ENCODE measurements at regions not wholly inside any gene's neighbourhood (a gene's known extent, or its start where the extent isn't known, plus 50 kb on each side); places are given as distances from the start of the nearest gene placed in this dataset.
"Not testable (repeated sequence)": the region's sequence is repeated elsewhere in the genome, so short reads cannot be mapped to it uniquely, and the experiment has no call there.

DNA sequence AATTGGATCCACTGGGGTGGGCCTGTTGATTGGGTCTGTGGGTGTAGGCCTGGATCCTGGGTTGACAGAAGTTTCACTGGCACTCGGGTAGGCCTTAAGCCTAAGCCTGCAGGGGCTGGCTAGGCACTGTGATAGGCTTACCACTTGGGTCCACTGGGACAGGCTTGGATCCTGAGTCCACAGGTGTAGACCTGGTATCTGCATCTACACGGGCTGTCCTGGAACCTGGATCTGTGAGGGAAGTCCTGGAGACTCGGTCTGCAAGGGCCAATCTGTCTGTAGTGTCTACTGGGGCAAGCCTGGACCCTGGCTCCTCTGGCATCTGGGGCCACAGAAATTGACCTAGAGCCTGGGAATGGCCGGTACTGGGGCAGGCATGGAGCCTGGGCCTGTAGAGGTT is 219.0 kb upstream of the NRG3 start:
- no peaks in the 10 kb centered on the region for H3K27me3 ChIP-seq (replicated peaks; ENCODE audit: control insufficient read depth, insufficient read depth, low read length)
- no peaks in the 10 kb centered on the region for H3K36me3 ChIP-seq (ENCODE audit: control insufficient read depth, insufficient read depth, low read length, severe bottlenecking)
- peaks cover 22% of the 10 kb centered on the region for H3K9me3 ChIP-seq (ENCODE audit: control insufficient read depth, low read length)
- H3K9ac ChIP-seq (ENCODE audit: low read length): no peak overlapping the region
- H3K4me3 ChIP-seq (ENCODE audit: low read length): no peak overlapping the region
- no peaks in the 10 kb centered on the region for H3K4me1 ChIP-seq (ENCODE audit: control insufficient read depth, insufficient read depth, low read length)
- DNase-seq (ENCODE audit: low read depth): no peak

DNA sequence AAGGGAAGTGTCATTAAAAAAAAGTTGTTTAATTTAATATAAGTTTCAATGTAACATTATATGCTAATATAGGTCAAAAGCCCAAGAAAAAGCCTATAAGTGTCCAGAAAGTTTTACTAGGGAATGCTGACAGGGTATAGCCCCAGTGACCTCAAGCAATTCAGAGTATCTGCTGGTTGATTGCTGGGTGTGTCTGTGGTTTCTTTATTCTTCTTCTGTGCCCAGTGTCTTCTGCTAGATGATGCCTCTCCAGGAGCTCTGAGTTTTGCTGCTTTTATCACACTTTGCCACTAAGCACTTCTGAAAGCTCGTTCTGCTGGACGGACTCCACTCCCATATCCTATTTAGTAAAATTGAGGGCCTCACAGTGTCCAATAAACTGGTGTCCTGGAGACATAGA is 212.2 kb upstream of the NRG3 start:
- DNase-seq (ENCODE audit: low read depth): no peak
- no peaks in the 10 kb centered on the region for H3K4me1 ChIP-seq (ENCODE audit: control insufficient read depth, insufficient read depth, low read length)
- no peak overlapping the region for H3K4me3 ChIP-seq (ENCODE audit: low read length)
- H3K9ac ChIP-seq (ENCODE audit: low read length): no peak overlapping the region
- no peaks in the 10 kb centered on the region for H3K36me3 ChIP-seq (ENCODE audit: control insufficient read depth, insufficient read depth, low read length, severe bottlenecking)
- no peaks in the 10 kb centered on the region for H3K9me3 ChIP-seq (ENCODE audit: control insufficient read depth, low read length)
- no peaks in the 10 kb centered on the region for H3K27me3 ChIP-seq (replicated peaks; ENCODE audit: control insufficient read depth, insufficient read depth, low read length)

DNA sequence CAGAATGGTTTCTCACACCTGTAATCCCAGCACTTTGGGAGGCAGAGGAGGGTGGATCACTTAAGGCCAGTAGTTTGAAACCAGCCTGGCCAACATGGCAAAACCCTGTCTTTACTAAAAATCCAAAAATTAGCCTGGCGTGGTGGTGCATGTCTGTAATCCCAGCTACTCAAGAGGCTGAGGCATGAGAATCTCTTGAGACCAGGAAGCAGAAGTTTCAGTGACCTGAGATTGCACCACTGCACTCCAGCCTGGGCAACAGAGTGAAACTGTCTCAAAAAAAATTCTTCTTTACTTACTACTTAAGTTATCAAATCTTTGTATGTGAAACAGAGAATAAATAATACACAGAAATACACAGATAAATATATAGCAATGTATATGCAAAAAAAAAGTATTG is 210.2 kb upstream of the NRG3 start:
- H3K36me3 ChIP-seq (ENCODE audit: control insufficient read depth, insufficient read depth, low read length, severe bottlenecking): not testable (repeated sequence)

DNA sequence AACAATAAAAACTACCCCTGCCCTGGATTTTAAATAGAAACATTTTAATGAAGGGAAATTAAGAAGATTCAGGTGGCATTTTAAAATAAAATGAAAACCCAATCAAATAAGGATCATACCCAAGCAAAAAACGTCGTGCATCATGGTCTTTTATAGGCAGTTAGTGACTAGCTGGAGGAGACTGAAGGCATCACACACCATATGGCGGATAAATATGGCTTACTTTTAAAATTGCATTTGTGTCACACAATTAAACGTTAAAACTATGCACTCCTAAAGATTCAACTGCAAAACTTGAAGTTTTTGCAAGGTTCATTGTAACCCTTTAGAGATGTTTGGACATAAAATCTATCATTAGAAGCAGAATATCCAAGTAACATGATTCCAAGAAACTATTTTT is 200.1 kb upstream of the NRG3 start:
- H3K4me3 ChIP-seq (ENCODE audit: low read length): no peak overlapping the region
- no peaks in the 10 kb centered on the region for H3K4me1 ChIP-seq (ENCODE audit: control insufficient read depth, insufficient read depth, low read length)
- no peak for DNase-seq (ENCODE audit: low read depth)
- no peak overlapping the region for H3K9ac ChIP-seq (ENCODE audit: low read length)
- H3K36me3 ChIP-seq (ENCODE audit: control insufficient read depth, insufficient read depth, low read length, severe bottlenecking): no peaks in the 10 kb centered on the region
- no peaks in the 10 kb centered on the region for H3K27me3 ChIP-seq (replicated peaks; ENCODE audit: control insufficient read depth, insufficient read depth, low read length)
- H3K9me3 ChIP-seq (ENCODE audit: control insufficient read depth, low read length): no peaks in the 10 kb centered on the region

More for the DNA sequence above, 210.2 kb upstream of the NRG3 start:
- H3K27me3 ChIP-seq (replicated peaks; ENCODE audit: control insufficient read depth, insufficient read depth, low read length); H3K4me1 ChIP-seq (ENCODE audit: control insufficient read depth, insufficient read depth, low read length); H3K9ac ChIP-seq (ENCODE audit: low read length); DNase-seq (ENCODE audit: low read depth); H3K4me3 ChIP-seq (ENCODE audit: low read length); H3K9me3 ChIP-seq (ENCODE audit: control insufficient read depth, low read length): not testable (repeated sequence)

DNA sequence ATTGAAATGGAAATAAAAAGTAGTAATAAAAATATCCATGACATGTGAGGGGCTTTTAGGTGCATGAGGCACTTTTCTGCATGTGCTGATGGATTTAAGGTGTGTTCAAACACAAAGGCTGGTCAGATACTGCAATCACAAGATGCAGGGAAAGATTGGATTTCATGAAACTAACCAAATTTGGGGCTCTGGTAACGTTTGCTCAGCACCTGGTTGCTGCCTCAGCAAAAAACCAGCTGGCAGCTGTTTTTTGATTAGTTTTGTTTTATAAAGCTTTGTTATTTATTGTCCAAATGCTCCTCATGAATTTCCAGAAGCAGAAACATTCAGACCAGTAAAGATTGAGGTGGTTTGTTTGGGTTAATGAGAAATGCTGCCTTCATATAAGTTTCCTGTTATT is 195.7 kb upstream of the NRG3 start:
- no peak for DNase-seq (ENCODE audit: low read depth)
- Histone ChIP-seq H3K4me1 (ENCODE audit: control insufficient read depth, insufficient read depth, low read length) (no peaks in the 10 kb centered on the region), H3K9me3 (ENCODE audit: control insufficient read depth, low read length) (no peaks in the 10 kb centered on the region), H3K4me3 (ENCODE audit: low read length) (no peak overlapping the region), H3K9ac (ENCODE audit: low read length) (no peak overlapping the region), H3K27me3 (replicated peaks; ENCODE audit: control insufficient read depth, insufficient read depth, low read length) (no peaks in the 10 kb centered on the region), H3K36me3 (ENCODE audit: control insufficient read depth, insufficient read depth, low read length, severe bottlenecking) (no peaks in the 10 kb centered on the region)

DNA sequence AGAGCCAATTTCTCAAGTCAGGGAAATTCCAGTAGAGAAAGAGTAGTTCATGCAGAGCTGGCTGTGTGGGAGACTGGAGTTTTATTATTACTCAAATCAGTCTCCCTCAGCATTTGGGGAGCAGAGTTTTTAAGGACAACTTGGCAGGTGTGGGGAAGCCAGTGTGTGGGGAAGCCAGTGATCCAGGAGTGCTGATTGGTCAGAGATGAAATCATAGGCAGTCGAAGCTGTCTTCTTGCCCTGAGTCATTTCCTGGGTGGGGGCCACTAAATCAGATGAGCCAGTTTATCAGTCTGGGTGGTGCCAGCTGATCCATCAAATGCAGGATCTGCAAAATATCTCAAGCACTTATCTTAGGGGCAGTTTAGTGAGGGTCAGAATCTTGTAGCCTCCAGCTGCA is 194.6 kb upstream of the NRG3 start:
- Histone ChIP-seq H3K4me3 (ENCODE audit: low read length) (no peak overlapping the region), H3K4me1 (ENCODE audit: control insufficient read depth, insufficient read depth, low read length) (no peaks in the 10 kb centered on the region), H3K9ac (ENCODE audit: low read length) (no peak overlapping the region), H3K9me3 (ENCODE audit: control insufficient read depth, low read length) (no peaks in the 10 kb centered on the region), H3K27me3 (replicated peaks; ENCODE audit: control insufficient read depth, insufficient read depth, low read length) (no peaks in the 10 kb centered on the region), H3K36me3 (ENCODE audit: control insufficient read depth, insufficient read depth, low read length, severe bottlenecking) (no peaks in the 10 kb centered on the region)
- DNase-seq (ENCODE audit: low read depth): no peak

DNA sequence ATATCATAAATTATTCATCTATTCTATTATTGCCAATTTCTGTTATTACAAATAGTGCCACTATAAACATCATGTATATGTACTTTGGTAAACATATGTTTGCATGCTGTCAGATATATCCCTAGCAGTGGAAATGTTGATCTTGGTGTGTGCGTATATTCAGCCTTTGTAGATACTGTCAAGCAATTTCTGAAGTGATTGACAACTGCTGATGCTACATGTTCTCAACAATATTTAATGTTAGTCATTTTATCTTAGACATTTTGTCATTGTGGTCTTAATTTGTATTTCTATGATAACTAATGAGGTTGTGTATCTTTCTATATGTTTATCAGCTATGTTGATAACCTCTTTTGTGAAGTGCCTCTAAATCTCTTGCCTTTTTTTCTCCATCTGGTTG is 186.5 kb upstream of the NRG3 start:
- no peak overlapping the region for H3K9ac ChIP-seq (ENCODE audit: low read length)
- H3K9me3 ChIP-seq (ENCODE audit: control insufficient read depth, low read length): no peaks in the 10 kb centered on the region
- no peak for DNase-seq (ENCODE audit: low read depth)

DNA sequence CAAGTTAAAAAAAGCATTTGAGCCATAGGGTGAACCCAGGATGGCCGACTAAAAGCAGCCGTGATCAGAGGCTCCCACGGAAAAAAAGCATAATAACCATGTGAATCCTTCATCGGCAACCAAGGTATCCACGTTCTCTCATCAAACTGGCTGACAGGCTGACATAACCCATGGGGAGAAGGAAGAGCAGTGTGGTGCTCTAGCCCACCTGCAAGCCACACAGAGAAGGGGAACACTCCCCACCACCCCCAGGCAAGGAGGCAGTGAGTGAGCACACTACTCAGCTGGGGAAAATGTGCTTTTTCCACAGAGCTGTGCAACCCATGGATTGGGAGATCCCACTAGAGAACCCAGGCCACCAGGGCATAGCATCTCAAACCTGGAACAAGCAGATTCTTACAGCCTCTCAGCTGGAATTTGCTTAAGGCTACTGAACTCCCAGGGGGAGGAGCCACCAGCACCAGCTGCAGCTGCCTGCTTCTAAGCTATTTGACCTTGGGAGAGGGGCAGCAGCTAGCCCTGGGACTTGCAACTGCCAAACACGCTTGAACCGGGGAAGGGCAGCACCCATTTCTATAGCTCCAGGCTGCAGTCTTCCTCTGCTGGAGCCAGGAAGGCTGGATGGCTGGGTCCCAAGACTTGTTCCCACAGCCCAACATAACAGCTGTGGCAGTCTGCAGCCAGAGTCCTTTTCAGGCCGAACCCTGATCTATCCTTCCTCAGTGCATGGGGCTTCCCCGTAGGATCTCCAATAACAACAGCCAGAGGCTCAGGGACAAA is 178.2 kb upstream of the NRG3 start:
- DNase-seq (ENCODE audit: low read depth): no peak

More for the DNA sequence above, 186.5 kb upstream of the NRG3 start:
- Histone ChIP-seq H3K36me3 (ENCODE audit: control insufficient read depth, insufficient read depth, low read length, severe bottlenecking) (no peaks in the 10 kb centered on the region), H3K4me3 (ENCODE audit: low read length) (no peak overlapping the region), H3K27me3 (replicated peaks; ENCODE audit: control insufficient read depth, insufficient read depth, low read length) (no peaks in the 10 kb centered on the region), H3K4me1 (ENCODE audit: control insufficient read depth, insufficient read depth, low read length) (no peaks in the 10 kb centered on the region)

DNA sequence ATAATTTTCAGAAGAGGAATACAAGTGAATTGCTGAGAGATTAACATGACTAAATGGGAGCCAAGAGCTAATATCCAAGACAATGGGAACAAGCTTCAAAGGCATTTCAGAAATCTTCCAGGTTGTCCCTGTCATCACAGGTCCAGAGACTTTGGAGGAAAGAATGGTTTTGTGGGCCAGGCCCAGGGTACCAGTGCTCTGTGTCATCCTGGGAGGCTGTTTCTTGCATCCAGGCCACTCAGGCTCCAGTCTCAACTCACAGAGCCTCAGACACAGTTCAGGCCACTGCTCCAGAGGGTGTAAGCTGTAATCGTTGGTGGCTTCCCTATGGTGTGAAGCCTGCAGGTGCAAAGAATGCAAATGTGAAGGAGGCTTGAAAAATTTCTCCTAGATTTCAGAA is 170.4 kb upstream of the NRG3 start:
- Histone ChIP-seq H3K36me3 (ENCODE audit: control insufficient read depth, insufficient read depth, low read length, severe bottlenecking) (no peaks in the 10 kb centered on the region), H3K9ac (ENCODE audit: low read length) (no peak overlapping the region), H3K9me3 (ENCODE audit: control insufficient read depth, low read length) (peaks cover 11% of the 10 kb centered on the region), H3K4me1 (ENCODE audit: control insufficient read depth, insufficient read depth, low read length) (no peaks in the 10 kb centered on the region), H3K27me3 (replicated peaks; ENCODE audit: control insufficient read depth, insufficient read depth, low read length) (no peaks in the 10 kb centered on the region), H3K4me3 (ENCODE audit: low read length) (no peak overlapping the region)
- DNase-seq (ENCODE audit: low read depth): no peak

More for the DNA sequence above, 178.2 kb upstream of the NRG3 start:
- no peaks in the 10 kb centered on the region for H3K27me3 ChIP-seq (replicated peaks; ENCODE audit: control insufficient read depth, insufficient read depth, low read length)
- no peak overlapping the region for H3K4me3 ChIP-seq (ENCODE audit: low read length)
- peaks cover 16% of the 10 kb centered on the region for H3K9me3 ChIP-seq (ENCODE audit: control insufficient read depth, low read length)
- no peak overlapping the region for H3K9ac ChIP-seq (ENCODE audit: low read length)
- no peaks in the 10 kb centered on the region for H3K36me3 ChIP-seq (ENCODE audit: control insufficient read depth, insufficient read depth, low read length, severe bottlenecking)
- no peaks in the 10 kb centered on the region for H3K4me1 ChIP-seq (ENCODE audit: control insufficient read depth, insufficient read depth, low read length)

DNA sequence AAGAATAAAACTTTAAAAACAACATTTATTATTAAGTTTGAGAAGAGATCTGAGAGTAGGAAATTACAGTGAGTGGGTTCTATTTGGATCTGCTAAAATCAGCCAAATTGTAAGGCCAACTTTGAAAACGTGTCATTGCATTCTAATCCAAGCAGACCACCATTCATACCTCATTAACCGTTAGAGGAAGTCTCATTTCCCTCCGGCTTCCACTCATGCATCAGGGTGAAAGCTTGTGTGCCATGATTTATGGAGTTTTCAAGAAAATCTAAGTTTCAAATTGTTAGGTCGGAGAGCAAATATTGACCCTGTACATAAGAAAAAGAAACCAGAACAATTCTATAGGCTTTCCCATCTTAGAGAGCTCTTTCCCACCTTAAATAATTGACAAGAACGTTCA is 166.6 kb upstream of the NRG3 start:
- Histone ChIP-seq H3K36me3 (ENCODE audit: control insufficient read depth, insufficient read depth, low read length, severe bottlenecking) (no peaks in the 10 kb centered on the region), H3K4me3 (ENCODE audit: low read length) (no peak overlapping the region)
- DNase-seq (ENCODE audit: low read depth): no peak

DNA sequence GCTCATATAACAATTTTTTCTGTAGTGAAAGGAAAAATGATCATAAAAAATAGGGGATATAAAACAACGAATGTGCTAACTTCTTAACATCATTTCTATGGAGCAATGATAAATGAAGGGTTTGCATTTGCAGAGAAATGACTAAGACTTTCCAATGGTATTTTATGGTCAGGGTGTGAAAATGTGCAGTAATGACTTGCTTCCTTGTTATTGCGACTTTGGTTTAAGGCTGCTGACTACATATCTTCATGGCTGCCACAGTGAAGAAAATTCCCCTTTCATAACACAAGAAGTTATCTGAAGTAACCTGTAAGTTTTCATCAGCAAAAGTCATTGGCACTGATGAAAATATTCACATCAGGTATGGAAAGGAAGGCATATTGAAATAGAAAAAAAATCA is 166.1 kb upstream of the NRG3 start:
- no peaks in the 10 kb centered on the region for H3K9me3 ChIP-seq (ENCODE audit: control insufficient read depth, low read length)
- H3K4me1 ChIP-seq (ENCODE audit: control insufficient read depth, insufficient read depth, low read length): no peaks in the 10 kb centered on the region
- DNase-seq (ENCODE audit: low read depth): no peak
- H3K27me3 ChIP-seq (replicated peaks; ENCODE audit: control insufficient read depth, insufficient read depth, low read length): no peaks in the 10 kb centered on the region
- no peaks in the 10 kb centered on the region for H3K36me3 ChIP-seq (ENCODE audit: control insufficient read depth, insufficient read depth, low read length, severe bottlenecking)
- H3K9ac ChIP-seq (ENCODE audit: low read length): no peak overlapping the region
- no peak overlapping the region for H3K4me3 ChIP-seq (ENCODE audit: low read length)

More for the DNA sequence above, 166.6 kb upstream of the NRG3 start:
- Histone ChIP-seq H3K4me1 (ENCODE audit: control insufficient read depth, insufficient read depth, low read length) (no peaks in the 10 kb centered on the region), H3K9ac (ENCODE audit: low read length) (no peak overlapping the region), H3K27me3 (replicated peaks; ENCODE audit: control insufficient read depth, insufficient read depth, low read length) (no peaks in the 10 kb centered on the region), H3K9me3 (ENCODE audit: control insufficient read depth, low read length) (peaks cover 3% of the 10 kb centered on the region)

DNA sequence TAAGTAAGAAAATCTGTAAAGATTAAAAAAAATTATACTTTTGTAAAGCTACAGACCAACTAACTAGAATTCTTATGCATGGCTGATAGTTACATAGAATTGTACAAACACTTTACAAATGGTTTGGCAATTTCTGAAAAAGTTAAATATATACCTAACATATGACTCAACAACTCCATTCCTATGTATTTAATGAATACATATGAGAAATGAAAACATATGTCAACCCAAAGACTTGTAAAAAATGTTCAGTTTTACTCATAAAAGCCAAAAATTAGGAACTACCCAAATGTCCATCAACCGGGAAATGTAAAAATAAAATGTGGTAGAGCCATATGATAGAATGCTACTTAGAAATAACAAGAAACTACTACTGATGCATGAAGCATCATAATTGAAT is 152.6 kb upstream of the NRG3 start:
- Histone ChIP-seq H3K9ac (ENCODE audit: low read length) (no peak overlapping the region), H3K4me3 (ENCODE audit: low read length) (no peak overlapping the region), H3K4me1 (ENCODE audit: control insufficient read depth, insufficient read depth, low read length) (no peaks in the 10 kb centered on the region), H3K36me3 (ENCODE audit: control insufficient read depth, insufficient read depth, low read length, severe bottlenecking) (no peaks in the 10 kb centered on the region), H3K9me3 (ENCODE audit: control insufficient read depth, low read length) (peaks cover 10% of the 10 kb centered on the region), H3K27me3 (replicated peaks; ENCODE audit: control insufficient read depth, insufficient read depth, low read length) (no peaks in the 10 kb centered on the region)
- DNase-seq (ENCODE audit: low read depth): no peak

Data from adipocyte (in vitro differentiated cells).